Muscle of leg (tissue), 3 donors: ENCODE measurements at regions not wholly inside any gene's neighbourhood (a gene's known extent, or its start where the extent isn't known, plus 50 kb on each side); places are given as distances from the start of the nearest gene placed in this dataset.

Source experiments
- DNase-seq: peaks from one replicate; pipeline ENCODE4 v3.0.0; 2013
- H3K27ac ChIP-seq: one replicate; pipeline ENCODE4 v1.5.1; 2013; ENCODE audit warnings: mild to moderate bottlenecking, low read length, control low read depth
- H3K27me3 ChIP-seq: one replicate; pipeline ENCODE4 v1.6.1; 2013; ENCODE audit warnings: low read length; ENCODE audit not compliant: control insufficient read depth, insufficient read depth
- H3K36me3 ChIP-seq: one replicate; pipeline ENCODE4 v1.6.1; 2013; ENCODE audit warnings: low read length; ENCODE audit not compliant: control insufficient read depth, insufficient read depth
- H3K4me1 ChIP-seq: one replicate; pipeline ENCODE4 v1.6.1; 2013; ENCODE audit warnings: low read length; ENCODE audit not compliant: control insufficient read depth, insufficient read depth
- H3K4me3 ChIP-seq: one replicate; pipeline ENCODE4 v1.5.1; 2013; ENCODE audit warnings: low read length, control low read depth
- H3K9me3 ChIP-seq: replicated peaks from 2 replicates; pipeline ENCODE4 v1.6.1; 2013; ENCODE audit warnings: low read depth, low read length; ENCODE audit not compliant: control insufficient read depth
- WGBS: methylation state at CpG from one replicate; pipeline ENCODE4 v1.1.5; 2013; ENCODE audit warnings: missing lambda C conversion rate; ENCODE audit not compliant: insufficient coverage; 5-methylcytosine and 5-hydroxymethylcytosine counted together

- Histone ChIP-seq H3K36me3 (no peaks in the 10 kb centered on the region), H3K27me3 (no peaks in the 10 kb centered on the region), H3K27ac (no peak overlapping the region), H3K9me3 (peaks cover 7% of the 10 kb centered on the region), H3K4me1 (no peaks in the 10 kb centered on the region), H3K4me3 (no peak overlapping the region)
- no peak for DNase-seq
- WGBS = no CpG with 5 or more reads among the region's 7 CpGs
Measured at GRCh38 chr21:19995253-19995652, 1003.0 kb upstream of the NCAM2 start.

GRCh38 chr21:19998453-19998852 is 999.8 kb upstream of the NCAM2 start:
- H3K9me3 ChIP-seq = peaks cover 7% of the 10 kb centered on the region
- H3K27ac ChIP-seq = no peak overlapping the region
- H3K27me3 ChIP-seq = no peaks in the 10 kb centered on the region
- H3K4me1 ChIP-seq = no peaks in the 10 kb centered on the region
- no peak for DNase-seq
- no peak overlapping the region for H3K4me3 ChIP-seq
- H3K36me3 ChIP-seq = no peaks in the 10 kb centered on the region
- 100% methylated on average over 2 of the region's 5 CpGs for WGBS

GRCh38 chr21:19999369-20000272 is 998.6 kb upstream of the NCAM2 start:
- Histone ChIP-seq H3K4me1 (no peaks in the 10 kb centered on the region), H3K27me3 (no peaks in the 10 kb centered on the region), H3K36me3 (no peaks in the 10 kb centered on the region), H3K9me3 (peaks cover 7% of the 10 kb centered on the region), H3K4me3 (no peak overlapping the region), H3K27ac (no peak overlapping the region)
- DNase-seq = no peak
- 95% methylated on average over 15 of the region's 23 CpGs for WGBS

- DNase-seq = peak; percentile 66
- Histone ChIP-seq H3K9me3 (peaks cover 3% of the 10 kb centered on the region), H3K4me1 (no peaks in the 10 kb centered on the region), H3K27me3 (no peaks in the 10 kb centered on the region), H3K36me3 (no peaks in the 10 kb centered on the region), H3K4me3 (no peak overlapping the region), H3K27ac (no peak overlapping the region)
- 50% methylated on average over 2 of the region's 3 CpGs for WGBS
Measured at GRCh38 chr21:20004367-20004766, 993.8 kb upstream of the NCAM2 start.

GRCh38 chr21:20010691-20011200 is 987.5 kb upstream of the NCAM2 start:
- no peaks in the 10 kb centered on the region for H3K9me3 ChIP-seq
- H3K27ac ChIP-seq = no peak overlapping the region
- no peak overlapping the region for H3K4me3 ChIP-seq
- H3K4me1 ChIP-seq = peaks cover 3% of the 10 kb centered on the region
- H3K27me3 ChIP-seq = no peaks in the 10 kb centered on the region
- H3K36me3 ChIP-seq = no peaks in the 10 kb centered on the region
- DNase-seq = peak; percentile 35
- WGBS = no CpG with 5 or more reads among the region's 4 CpGs

GRCh38 chr21:20013851-20014250 is 984.4 kb upstream of the NCAM2 start:
- no peak for DNase-seq
- H3K4me3 ChIP-seq = no peak overlapping the region
- H3K36me3 ChIP-seq = no peaks in the 10 kb centered on the region
- H3K27ac ChIP-seq = no peak overlapping the region
- no CpG with 5 or more reads among the region's 1 CpG for WGBS
- no peaks in the 10 kb centered on the region for H3K27me3 ChIP-seq
- peaks cover 3% of the 10 kb centered on the region for H3K4me1 ChIP-seq
- H3K9me3 ChIP-seq = no peaks in the 10 kb centered on the region

GRCh38 chr21:20016435-20017005 is 981.7 kb upstream of the NCAM2 start:
- no peaks in the 10 kb centered on the region for H3K4me1 ChIP-seq
- no peaks in the 10 kb centered on the region for H3K36me3 ChIP-seq
- WGBS = 60% methylated on average over 1 of the region's 8 CpGs
- H3K27me3 ChIP-seq = no peaks in the 10 kb centered on the region
- no peak for DNase-seq
- no peak overlapping the region for H3K27ac ChIP-seq
- no peak overlapping the region for H3K4me3 ChIP-seq
- no peaks in the 10 kb centered on the region for H3K9me3 ChIP-seq

- H3K9me3 ChIP-seq = no peaks in the 10 kb centered on the region
- no peak for DNase-seq
- H3K27me3 ChIP-seq = no peaks in the 10 kb centered on the region
- WGBS = 91% methylated on average over 5 of the region's 6 CpGs
- H3K27ac ChIP-seq = no peak overlapping the region
- no peak overlapping the region for H3K4me3 ChIP-seq
- no peaks in the 10 kb centered on the region for H3K4me1 ChIP-seq
- H3K36me3 ChIP-seq = no peaks in the 10 kb centered on the region
Measured at GRCh38 chr21:20020026-20020425, 978.2 kb upstream of the NCAM2 start.

- Histone ChIP-seq H3K36me3 (no peaks in the 10 kb centered on the region), H3K4me1 (no peaks in the 10 kb centered on the region), H3K9me3 (no peaks in the 10 kb centered on the region), H3K4me3 (no peak overlapping the region), H3K27me3 (no peaks in the 10 kb centered on the region), H3K27ac (no peak overlapping the region)
- DNase-seq = peak; percentile 23
- WGBS = no CpG with 5 or more reads among the region's 2 CpGs
Measured at GRCh38 chr21:20023193-20023592, 975.0 kb upstream of the NCAM2 start.

GRCh38 chr21:20024741-20025140 is 973.5 kb upstream of the NCAM2 start:
- Histone ChIP-seq H3K27ac (no peak overlapping the region), H3K4me3 (no peak overlapping the region), H3K27me3 (no peaks in the 10 kb centered on the region), H3K36me3 (no peaks in the 10 kb centered on the region), H3K9me3 (no peaks in the 10 kb centered on the region), H3K4me1 (no peaks in the 10 kb centered on the region)
- DNase-seq = no peak
- no CpG with 5 or more reads among the region's 7 CpGs for WGBS
